AG04450 (cell line): ENCODE measurements at regions not wholly inside any gene's neighbourhood (a gene's known extent, or its start where the extent isn't known, plus 50 kb on each side); places are given as distances from the start of the nearest gene placed in this dataset.
"Not testable (repeated sequence)": the region's sequence is repeated elsewhere in the genome, so short reads cannot be mapped to it uniquely, and the experiment has no call there.

Experiments used
- CTCF ChIA-PET: fragments of 300-600, 350-600 bp; formaldehyde crosslinking; extraction: SDS; loops from one replicate; lab custom pipeline; 2022; ENCODE audit warnings: antibody characterized with exemption, inconsistent platforms; lab: Charles Lee
- POLR2A ChIA-PET: fragments of 350-600 bp; formaldehyde crosslinking; extraction: SDS; loops from one replicate; lab custom pipeline; 2021; ENCODE audit warnings: antibody characterized with exemption, inconsistent platforms; lab: Yijun Ruan, JAX
- DNase-seq: peaks from one replicate; pipeline ENCODE4 v3.0.0-alpha.2; 2011; ENCODE audit warnings: low read depth, low spot score
- H3K27ac ChIP-seq: one replicate; pipeline ENCODE4 v1.5.1; 2012; ENCODE audit warnings: low read depth, low read length, control low read depth
- H3K27me3 ChIP-seq: one replicate; pipeline ENCODE4 v1.6.0; 2012; ENCODE audit warnings: low read length; ENCODE audit not compliant: control insufficient read depth, insufficient read depth
- H3K4me3 ChIP-seq: 2 replicates; pipeline ENCODE4 v1.5.1; 2011; ENCODE audit warnings: mild to moderate bottlenecking, low read depth, low read length, control low read depth
- H3K9me3 ChIP-seq: 2 replicates; pipeline ENCODE4 v1.5.1; 2012; ENCODE audit warnings: low read length; ENCODE audit not compliant: control insufficient read depth, insufficient read depth
- TF ChIP-seq, protein P1 (sequence below): IDR thresholded peaks from 2 replicates; pipeline ENCODE4 v1.5.1; 2011; ENCODE audit warnings: low read depth, low read length, control low read depth, inconsistent platforms

DNA sequence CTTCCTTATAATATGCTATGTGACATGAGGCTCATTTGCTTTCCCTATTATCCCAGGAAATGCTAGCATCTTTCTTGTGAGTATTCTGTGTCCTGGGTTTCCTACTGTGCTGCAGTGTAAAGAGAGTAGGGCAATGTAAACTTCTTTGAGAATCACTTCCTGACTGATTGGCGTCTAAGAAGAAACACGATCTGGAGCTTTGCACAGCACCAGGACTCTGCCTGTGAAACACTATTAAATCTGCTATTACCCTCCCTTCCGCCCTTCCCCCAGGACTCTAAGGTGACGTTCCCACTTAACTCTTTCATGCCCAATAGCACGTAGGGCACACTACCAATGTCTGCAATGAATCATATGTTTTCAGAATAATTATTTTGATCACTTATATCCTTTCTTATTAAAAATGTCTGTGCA lies 607.3 kb upstream of the CITED2 start:
- H3K9me3 ChIP-seq = no peaks in the 10 kb centered on the region
- POLR2A ChIA-PET = interaction anchor here (0.7 to 4.1 kb wide), 3 partner anchors 220 to 612 kb away, joined by 3 to 15 read pairs (median 3); partner anchors contain the start of gene CITED2
- DNase-seq = no peak
- no peak overlapping the region for H3K4me3 ChIP-seq
- CTCF ChIA-PET = no interaction called here
- TF ChIP-seq, protein P1, sequence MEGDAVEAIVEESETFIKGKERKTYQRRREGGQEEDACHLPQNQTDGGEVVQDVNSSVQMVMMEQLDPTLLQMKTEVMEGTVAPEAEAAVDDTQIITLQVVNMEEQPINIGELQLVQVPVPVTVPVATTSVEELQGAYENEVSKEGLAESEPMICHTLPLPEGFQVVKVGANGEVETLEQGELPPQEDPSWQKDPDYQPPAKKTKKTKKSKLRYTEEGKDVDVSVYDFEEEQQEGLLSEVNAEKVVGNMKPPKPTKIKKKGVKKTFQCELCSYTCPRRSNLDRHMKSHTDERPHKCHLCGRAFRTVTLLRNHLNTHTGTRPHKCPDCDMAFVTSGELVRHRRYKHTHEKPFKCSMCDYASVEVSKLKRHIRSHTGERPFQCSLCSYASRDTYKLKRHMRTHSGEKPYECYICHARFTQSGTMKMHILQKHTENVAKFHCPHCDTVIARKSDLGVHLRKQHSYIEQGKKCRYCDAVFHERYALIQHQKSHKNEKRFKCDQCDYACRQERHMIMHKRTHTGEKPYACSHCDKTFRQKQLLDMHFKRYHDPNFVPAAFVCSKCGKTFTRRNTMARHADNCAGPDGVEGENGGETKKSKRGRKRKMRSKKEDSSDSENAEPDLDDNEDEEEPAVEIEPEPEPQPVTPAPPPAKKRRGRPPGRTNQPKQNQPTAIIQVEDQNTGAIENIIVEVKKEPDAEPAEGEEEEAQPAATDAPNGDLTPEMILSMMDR = no peak
- H3K27me3 ChIP-seq = no peaks in the 10 kb centered on the region
- peak overlapping the region; percentile 21 for H3K27ac ChIP-seq

DNA sequence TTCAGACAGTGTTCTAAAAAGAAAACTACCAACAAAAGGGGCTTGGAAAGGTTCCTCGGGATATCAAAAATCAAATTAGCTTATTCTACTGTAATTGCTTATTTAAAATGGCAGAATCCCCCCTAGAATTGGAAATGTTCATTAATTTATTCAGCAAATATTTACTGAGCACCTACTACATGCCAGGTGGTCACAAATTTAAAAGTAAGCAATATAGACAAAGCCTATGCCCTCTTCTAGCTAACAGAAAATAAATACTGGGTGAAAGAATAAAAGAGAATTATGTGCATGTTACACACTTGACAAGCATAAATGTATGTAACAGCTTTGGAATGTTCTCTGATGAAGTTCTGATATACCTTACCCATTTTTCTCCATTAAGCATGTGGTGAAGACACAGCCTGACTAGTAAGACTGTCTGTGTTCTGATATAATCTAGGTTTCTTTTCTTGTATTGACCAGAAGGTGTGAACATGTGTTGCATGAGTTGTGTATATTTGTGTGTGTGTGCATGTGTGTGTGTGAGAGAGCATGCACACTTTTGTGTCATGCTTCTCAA lies 606.7 kb upstream of the CITED2 start:
- Histone ChIP-seq H3K4me3 (no peak overlapping the region), H3K9me3 (no peaks in the 10 kb centered on the region), H3K27ac (no peak overlapping the region), H3K27me3 (no peaks in the 10 kb centered on the region)
- TF ChIP-seq, protein P1 = no peak
- DNase-seq = no peak
- ChIA-PET POLR2A (interaction anchor here (1.5 to 4.1 kb wide), 2 partner anchors 607 to 612 kb away, joined by 3 to 15 read pairs; partner anchors contain the start of gene CITED2), CTCF (no interaction called here)

DNA sequence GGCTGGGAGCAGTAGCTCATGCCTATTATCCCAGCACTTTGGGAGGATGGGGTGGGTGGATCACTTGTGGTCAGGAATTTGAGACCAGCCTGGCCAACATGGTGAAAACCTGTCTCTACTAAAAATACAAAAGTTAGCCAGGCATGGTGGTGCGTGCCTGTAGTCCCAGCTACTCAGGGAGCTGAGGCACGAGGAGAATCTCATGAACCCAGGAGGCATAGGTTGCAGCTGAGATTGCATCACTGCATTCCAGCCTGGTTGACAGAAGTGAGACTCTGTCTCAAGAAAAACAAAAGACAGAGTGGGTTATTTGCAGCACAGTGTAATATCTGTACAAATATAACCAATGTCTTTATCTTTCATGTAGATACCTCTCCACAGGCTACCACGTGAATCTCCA lies 606.2 kb upstream of the CITED2 start:
- CTCF ChIA-PET, DNase-seq: not testable (repeated sequence)

DNA sequence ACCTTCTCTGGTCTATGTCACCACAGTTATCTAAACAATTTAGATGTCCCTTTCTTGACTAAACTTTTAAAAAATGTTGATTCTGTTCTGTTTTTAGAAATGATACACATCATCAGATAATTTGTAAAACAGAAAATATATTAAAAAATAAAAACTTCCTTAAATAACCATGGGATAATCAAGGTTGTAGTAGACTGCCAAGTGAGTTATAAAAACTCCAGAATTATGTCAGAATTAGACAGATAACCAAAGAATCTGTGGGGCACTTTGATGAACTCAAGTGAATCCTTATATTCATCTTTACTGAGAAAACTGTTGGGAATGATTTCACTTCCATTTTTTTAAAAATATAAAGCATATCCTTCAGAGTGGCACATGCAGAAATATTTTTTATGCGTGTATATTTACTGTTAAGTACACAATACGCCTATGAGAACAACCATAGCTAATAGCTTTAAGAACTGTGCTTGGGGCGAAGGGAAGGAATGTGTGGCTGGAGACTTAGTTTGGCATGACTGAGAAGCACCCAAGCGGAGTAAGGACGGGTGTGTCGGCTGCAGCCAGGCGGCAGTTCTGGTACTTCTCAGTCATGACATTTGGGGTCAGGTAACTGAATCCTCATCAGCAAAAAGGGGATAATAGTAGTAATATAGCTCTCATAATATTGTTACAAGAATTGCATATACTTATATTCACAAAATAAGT lies 604.7 kb upstream of the CITED2 start:
- no peak for DNase-seq
- H3K27me3 ChIP-seq = no peaks in the 10 kb centered on the region
- TF ChIP-seq, protein P1 = no peak
- H3K27ac ChIP-seq = no peak overlapping the region
- POLR2A ChIA-PET = no interaction called here
- no peaks in the 10 kb centered on the region for H3K9me3 ChIP-seq
- CTCF ChIA-PET = no interaction called here
- H3K4me3 ChIP-seq = no peak overlapping the region

More for the DNA sequence above, 606.2 kb upstream of the CITED2 start:
- H3K4me3 ChIP-seq, H3K9me3 ChIP-seq, H3K27me3 ChIP-seq, H3K27ac ChIP-seq: not testable (repeated sequence)
- POLR2A ChIA-PET = interaction anchor here (0.6 to 4.1 kb wide), 3 partner anchors 33 to 611 kb away, joined by 3 to 15 read pairs (median 8); partner anchors contain the start of gene CITED2

DNA sequence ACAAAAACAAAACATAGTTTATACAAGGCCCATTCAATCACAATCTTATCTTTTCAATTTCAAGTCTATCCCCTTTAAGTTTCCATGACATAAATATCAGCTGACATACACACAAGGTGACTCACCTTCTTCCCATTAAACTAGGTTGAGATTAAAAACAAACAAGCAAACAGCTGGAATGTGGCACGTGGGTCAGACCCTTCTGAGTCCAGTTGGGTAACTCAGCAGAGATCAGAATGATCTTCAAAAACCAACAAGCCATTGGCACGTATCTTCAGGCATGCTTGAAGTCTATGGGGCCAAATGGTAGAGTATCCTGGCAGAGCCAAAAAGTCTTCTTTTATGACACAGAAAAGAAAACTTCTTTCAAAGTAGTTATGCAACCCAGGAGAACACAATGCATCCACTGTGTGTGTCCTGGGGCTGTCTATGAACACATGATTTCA lies 603.5 kb upstream of the CITED2 start:
- ChIA-PET POLR2A (interaction anchor here (0.5 to 1.1 kb wide), 3 partner anchors 74 to 604 kb away, joined by 3 to 6 read pairs (median 5); partner anchors contain the start of gene CITED2), CTCF (no interaction called here)
- H3K4me3 ChIP-seq = no peak overlapping the region
- TF ChIP-seq, protein P1 = no peak
- no peak for DNase-seq
- H3K9me3 ChIP-seq = no peaks in the 10 kb centered on the region
- no peaks in the 10 kb centered on the region for H3K27me3 ChIP-seq
- no peak overlapping the region for H3K27ac ChIP-seq
